Stimulated activated CD4-positive, alpha-beta T cell treated with anti-CD3 and anti-CD28 coated beads, Interleukin-2, amount 100 ng/mL, for 48 hours (primary cell): ENCODE measurements at regions not wholly inside any gene's neighbourhood (a gene's known extent, or its start where the extent isn't known, plus 50 kb on each side); places are given as distances from the start of the nearest gene placed in this dataset.
"Not testable (repeated sequence)": the region's sequence is repeated elsewhere in the genome, so short reads cannot be mapped to it uniquely, and the experiment has no call there.

ENCODE experiments used
- DNase-seq, 2 donors: peaks; one replicate each; pipeline ENCODE4 v3.0.0-alpha.2; 2020

DNA sequence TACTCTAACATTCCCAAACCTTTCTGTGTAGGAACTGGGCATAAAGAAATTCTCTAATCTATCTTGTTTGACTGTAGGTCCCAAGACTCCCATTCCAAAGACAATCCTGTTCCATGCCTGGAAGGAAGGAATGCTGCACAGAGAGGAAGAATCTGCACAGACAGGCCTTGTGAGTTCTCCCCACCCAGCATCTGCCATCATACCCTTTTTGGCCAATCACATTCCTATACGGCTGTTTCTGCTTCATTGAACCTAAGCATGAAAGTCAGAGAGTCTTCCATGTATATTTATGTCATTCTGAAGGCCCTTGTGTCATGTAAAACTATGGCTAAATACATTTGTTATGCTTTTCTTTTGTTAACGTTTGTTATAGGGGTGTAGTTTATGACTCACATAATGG is 667.7 kb upstream of the IGFBP7 start:
- DNase-seq, result no peak

DNA sequence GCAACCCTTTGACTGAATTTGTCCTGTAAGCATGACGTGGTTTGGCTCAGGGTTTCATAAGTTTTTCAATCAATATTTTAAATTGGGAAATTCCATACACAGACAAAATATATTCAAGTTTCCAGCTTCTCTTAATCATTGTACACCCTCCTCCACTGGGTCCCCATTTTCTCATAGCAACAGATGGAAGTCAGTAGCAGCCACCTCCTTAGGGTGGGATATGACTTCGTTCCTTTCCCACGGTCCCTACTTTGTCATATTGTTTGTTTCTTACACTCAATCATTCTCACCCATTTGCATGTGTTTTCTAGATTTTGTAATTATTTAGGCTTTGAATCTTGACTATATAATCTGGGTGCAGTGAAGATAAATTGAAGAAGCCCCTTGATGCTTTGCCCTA is 664.5 kb upstream of the IGFBP7 start:
- DNase-seq, result no peak

GRCh38 chr4:57774171-57774570 is 664.0 kb upstream of the IGFBP7 start:
- DNase-seq, result no peak

GRCh38 chr4:57766341-57766740 is 656.2 kb upstream of the IGFBP7 start:
- no peak for DNase-seq

DNA sequence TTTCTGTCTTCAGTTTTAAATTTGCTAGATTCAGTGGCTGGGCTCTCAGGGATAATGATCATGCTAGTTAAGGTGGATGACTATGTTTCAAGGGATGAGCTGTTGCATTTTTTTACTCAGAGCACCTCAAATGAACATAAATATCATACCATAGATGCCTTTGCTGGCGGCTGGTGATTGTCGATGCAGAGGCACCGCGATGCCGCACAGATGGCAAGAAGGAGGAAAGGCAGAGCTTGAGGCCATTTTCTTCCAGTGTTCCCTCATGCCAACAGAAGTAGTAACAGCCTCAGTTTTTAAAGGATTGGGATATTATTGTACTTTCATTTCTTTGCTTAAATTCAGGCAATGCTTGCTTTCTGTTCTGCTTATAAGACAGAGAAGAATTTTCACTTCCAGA is 654.7 kb upstream of the IGFBP7 start:
- no peak for DNase-seq

DNA sequence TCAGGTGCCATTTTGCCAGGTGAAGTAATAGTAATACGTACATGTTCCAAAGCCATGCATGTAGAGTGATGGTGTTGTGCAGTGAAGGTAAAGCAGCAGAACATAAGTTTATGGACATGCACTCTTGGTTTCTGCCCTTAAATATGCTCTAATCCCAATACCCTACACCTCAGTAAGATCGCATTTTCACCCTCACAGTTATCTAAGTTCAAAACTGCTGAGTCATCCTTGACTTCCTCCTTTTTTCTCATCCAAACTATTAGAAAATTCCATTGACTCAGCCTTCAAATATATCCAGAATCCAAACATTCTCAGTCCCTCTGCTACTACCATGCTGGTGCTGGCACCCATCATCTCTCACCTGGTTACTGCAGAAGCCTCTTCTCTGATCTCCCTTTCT is 652.9 kb upstream of the IGFBP7 start:
- DNase-seq, result no peak

GRCh38 chr4:57740625-57741190 is 630.5 kb upstream of the IGFBP7 start:
- no peak for DNase-seq

DNA sequence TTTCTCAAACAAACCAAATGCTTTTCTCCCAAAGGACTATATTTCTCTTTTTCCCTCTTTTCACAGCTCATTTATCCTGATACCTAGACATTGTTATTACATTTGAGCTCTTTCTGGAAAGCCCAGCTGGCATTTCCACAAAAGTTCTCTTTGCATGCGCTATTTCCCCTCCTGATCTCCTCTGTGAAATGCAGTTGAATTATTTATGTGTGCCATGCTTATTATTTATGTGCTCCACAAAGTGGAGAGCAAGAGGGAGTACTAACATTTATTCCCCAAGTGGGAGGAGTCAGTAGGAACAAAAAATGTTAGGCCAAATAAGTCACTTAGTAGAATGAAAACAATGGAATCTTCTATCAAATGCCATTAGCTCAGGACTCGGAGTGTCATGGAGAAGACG is 626.6 kb upstream of the IGFBP7 start:
- no peak for DNase-seq

DNA sequence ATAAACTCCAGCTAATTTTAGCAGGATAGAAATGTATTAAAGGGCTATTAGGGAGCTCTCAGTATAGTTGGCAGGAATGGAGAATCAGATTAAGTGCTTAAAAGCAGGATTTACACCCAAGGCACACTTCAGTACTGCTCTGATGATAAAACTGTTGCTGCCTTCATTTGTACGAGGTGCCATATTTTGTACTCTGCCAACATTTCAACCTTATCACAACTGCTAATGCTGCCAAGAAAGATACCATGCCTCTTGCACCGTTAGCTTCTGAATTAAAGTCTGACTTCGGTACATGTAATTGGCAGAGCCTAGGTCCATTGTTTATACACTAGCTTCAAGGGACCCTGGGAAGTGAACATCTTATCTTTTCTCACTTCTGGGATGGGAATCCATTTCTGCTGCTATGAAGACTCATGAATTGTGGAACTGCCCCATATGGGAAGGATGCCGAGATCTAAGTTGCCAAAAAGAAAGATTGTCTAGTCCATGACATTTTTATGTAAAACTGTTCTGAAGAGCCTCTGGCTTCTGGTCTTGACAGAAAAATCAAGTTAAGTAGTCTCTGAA is 624.0 kb upstream of the IGFBP7 start:
- DNase-seq, result no peak

DNA sequence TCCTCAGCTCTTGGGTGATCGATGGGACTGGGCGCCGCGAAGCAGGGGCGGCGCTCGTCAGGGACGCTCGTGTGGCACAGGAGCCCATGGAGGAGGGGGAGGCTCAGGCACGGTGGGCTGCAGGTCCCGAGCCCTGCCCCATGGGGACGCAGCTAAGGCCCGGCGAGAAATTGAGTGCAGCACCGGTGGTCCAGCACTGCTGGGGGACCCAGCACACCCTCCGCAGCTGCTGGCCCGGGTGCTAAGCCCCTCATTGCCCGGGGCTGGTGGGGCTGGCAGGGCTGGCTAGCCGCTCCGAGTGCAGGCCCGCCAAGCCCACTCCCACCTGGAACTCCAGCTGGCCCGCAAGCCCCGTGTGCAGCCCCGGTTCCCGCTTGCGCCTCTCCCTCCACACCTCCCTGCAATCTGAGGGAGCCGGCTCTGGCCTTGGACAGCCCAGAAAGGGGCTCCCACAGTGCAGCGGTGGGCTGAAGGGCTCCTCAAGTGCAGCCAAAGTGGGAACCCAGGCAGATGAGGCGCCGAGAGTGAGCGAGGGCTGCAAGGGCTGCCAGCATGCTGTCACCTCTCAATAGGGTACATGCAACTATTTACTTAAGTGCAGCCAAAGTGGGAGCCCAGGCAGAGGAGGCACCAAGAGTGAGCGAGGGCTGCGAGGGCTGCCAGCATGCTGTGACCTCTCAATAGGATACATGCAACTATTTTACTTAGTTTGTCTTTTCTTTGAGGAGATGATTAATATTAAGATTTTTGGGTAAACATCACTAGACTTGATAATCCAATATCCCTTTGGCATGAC is 619.8 kb upstream of the IGFBP7 start:
- DNase-seq, result not testable (repeated sequence)

DNA sequence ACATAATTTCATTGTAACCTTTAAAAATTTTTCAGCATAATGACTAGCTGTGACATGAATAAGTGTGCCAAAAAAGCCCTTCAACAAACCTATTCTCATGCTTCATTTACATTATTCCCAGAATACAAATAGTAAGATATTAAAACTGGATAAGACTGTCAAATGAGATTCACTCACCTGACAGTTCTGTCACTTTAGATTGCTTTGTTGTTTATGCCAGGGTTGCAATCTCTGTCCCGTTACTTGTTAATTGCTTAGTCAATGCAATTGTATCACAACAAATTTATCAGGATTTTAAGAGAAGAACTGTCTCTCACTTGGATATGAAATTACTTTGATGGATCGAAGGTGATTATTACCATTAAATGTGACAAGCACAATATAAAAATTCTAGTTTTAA is 616.0 kb upstream of the IGFBP7 start:
- DNase-seq, result no peak

- DNase-seq, result no peak
Observed at GRCh38 chr4:57719456-57719855, 609.3 kb upstream of the IGFBP7 start.

GRCh38 chr4:57714313-57714712 is 604.1 kb upstream of the IGFBP7 start:
- not testable (repeated sequence) for DNase-seq

DNA sequence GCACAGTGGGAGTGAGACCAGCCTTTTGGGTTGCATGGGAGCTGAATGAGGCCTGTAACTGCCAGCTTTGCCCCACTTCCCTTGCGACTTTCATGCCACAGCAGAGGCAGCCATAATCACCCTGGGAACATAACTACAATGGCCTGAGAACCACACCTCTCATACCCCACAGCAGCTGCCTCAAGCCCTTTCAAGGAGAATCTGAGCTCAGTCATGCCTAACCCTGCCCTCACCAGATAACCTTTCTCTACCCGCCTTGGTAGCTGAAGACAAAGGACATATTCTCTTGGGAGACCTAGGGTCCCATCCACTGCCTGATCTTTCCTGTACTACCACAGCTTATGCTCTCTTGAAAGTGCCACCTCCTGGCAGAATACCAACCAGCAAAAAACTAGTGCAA is 599.9 kb upstream of the IGFBP7 start:
- DNase-seq, result no peak

DNA sequence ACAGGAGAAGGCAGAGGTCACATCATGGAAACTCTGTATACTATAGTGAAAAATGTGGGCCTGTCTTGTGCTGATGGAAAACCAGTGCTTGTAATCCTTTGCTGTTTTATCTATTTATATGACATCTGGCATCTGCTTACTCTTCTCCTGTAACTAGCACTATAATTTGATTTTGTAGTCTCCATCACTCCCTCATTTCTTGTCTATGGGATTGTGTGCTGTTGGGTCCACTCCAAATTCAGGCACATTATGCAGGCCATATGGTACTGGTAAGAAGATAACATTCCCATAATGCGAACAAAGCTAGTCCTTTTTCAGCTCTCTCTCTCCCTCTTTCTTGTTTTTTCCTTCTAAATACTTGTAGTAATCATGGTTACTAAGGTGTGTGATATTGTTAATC is 581.2 kb upstream of the IGFBP7 start:
- no peak for DNase-seq

DNA sequence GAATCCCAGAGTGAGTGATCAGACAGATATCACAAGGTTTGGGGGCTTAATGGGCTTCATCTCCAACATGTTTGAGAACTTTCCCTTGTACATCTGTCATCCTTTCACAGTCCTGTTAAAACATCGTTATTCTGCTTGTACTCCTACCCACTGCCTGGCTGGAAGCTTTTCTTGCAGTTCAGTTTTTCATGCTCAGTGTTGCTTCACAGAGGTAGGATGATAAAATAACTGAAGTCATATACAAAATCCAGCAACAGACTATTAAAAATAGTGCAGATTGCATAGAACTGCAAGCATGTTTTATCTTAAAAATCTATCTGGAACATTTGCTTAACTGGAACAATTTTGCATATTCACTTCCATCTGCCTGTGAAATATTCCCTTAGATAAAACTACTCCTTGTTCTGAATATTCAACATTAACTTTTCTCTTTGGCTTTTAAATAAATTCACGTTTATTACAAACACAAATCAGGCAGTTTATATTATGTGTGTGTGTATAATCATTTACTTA is 579.6 kb upstream of the IGFBP7 start:
- no peak for DNase-seq

DNA sequence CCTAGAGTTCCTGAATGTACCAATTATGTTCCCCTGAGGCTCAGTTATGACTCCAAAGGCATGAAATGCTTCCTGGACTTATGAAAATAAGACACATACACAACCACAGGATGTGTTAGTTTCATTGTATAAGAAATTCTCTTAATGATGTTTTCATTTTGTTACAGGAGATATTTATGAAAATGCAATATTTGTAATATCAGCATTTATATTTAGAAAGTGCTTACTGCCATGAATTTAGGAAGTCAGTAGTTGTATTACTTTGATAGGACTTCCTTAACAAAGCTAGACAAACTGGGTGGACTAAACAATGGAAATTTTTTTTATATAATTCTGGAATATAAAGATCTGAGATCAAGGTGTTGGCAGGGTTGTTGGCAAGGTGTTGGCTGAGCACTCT is 572.1 kb upstream of the IGFBP7 start:
- DNase-seq, result no peak

- no peak for DNase-seq
Observed at GRCh38 chr4:57679969-57680368, 569.8 kb upstream of the IGFBP7 start.

DNA sequence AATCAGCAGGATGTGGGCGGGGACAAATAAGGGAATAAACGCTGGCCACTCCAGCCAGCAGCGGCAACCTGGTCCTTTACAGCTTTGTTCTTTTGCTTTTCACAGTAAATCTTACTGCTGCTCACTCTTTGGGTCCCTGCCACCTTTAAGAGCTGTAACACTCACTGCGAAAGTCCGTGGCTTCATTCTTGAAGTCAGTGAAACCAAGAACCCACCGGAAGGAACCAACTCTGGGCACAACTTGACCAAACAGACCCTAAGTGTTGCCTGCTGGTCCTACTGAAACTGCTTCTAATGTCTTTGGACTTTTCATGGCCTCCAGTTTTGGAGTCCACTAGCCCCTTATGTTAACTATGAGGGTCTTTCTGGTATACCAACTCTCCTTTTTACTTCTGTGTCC is 566.2 kb upstream of the IGFBP7 start:
- DNase-seq, result no peak

- no peak for DNase-seq
Observed at GRCh38 chr4:57672846-57673433, 562.8 kb upstream of the IGFBP7 start.

DNA sequence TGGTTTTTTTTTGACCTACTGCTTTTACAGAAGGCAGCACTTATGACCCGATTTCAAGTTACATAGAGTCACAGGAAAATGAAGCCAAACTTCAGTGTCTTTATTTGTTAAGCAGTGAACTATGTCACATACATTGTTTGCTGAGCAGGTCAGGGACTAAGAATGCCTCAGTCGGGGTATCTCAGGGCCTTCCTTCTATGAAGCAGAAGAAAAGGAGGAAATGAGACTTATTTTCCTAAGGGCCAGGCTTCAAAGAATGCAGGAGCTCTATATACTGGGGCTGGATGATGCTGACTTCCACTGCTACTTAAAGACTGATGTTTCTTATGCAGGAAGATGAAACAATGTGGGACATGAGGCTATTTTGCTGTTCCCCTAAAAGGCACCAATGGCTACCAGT is 558.4 kb upstream of the IGFBP7 start:
- no peak for DNase-seq

DNA sequence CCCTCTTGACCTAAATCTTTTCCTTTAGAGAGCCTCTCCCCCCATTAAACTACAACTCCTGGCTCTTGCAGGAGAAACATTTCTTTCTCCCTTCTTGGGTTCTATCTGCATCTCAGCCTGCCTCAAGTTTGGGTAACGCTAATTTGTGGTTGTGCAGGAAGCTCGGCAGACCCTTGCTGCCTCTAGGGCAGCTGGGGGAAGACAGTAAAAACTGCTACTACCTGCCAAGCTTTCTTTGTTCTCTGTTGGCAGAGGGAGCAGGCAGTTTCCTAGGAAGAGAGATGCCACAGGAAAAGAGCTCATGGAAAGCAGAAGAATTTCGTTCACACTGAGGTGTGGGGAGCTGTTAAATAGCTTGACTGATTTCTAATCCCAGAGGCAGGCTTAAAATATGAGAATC is 555.6 kb upstream of the IGFBP7 start:
- DNase-seq, result no peak

- no peak for DNase-seq
Observed at GRCh38 chr4:57661517-57662090, 551.4 kb upstream of the IGFBP7 start.

- DNase-seq, result no peak
Observed at GRCh38 chr4:57658673-57659072, 548.5 kb upstream of the IGFBP7 start.
